Endothelial cell of umbilical vein (primary cell): ENCODE measurements at regions not wholly inside any gene's neighbourhood (a gene's known extent, or its start where the extent isn't known, plus 50 kb on each side); places are given as distances from the start of the nearest gene placed in this dataset.

Source experiments
- BruUV-seq: library from RNA; stranded (reverse); fragments of 400-500 nt; replicated peaks from 2 replicates; lab custom pipeline; 2021; lab: Mats Ljungman, UMichigan
- CTCF ChIA-PET: fragments of 300-600, 350-600 bp; sonication (Branson Sonifier 250); formaldehyde crosslinking; loops from one replicate; lab custom pipeline; 2021; ENCODE audit warnings: antibody characterized with exemption, inconsistent platforms; lab: Charles Lee
- POLR2A ChIA-PET: fragments of 300-600, 350-600 bp; sonication (Branson Sonifier 250); formaldehyde crosslinking; loops from one replicate; lab custom pipeline; 2021; ENCODE audit warnings: antibody characterized with exemption, inconsistent platforms; lab: Charles Lee
- DNase-seq: peaks from one replicate; pipeline ENCODE4 v3.0.0-alpha.2; 2011; ENCODE audit warnings: low read depth, low spot score
- FAIRE-seq: peaks from 2 replicates; lab custom pipeline; 2011; peaks lifted over from hg19 to GRCh38; lab: Jason Lieb, UNC
- H2AFZ ChIP-seq: 2 replicates; pipeline ENCODE4 v1.6.0; 2012; ENCODE audit warnings: low read depth, low read length, control low read depth, inconsistent platforms
- H3K27ac ChIP-seq: 2 replicates; pipeline ENCODE4 v1.5.1; 2011; ENCODE audit warnings: low read depth, mild to moderate bottlenecking, control low read depth, low read length, moderate library complexity; ENCODE audit not compliant: insufficient read depth
- H3K27me3 ChIP-seq, 2 experiments: 2 replicates each; pipeline versions ENCODE4 v1.6.0 to v1.6.1; 2011; ENCODE audit warnings: low read length in 2 of 2, mixed read lengths in 1 of 2; ENCODE audit not compliant: control insufficient read depth in 2 of 2, insufficient read depth in 2 of 2
- H3K36me3 ChIP-seq, 2 experiments: 2 replicates in 1 of 2; 3 replicates in 1 of 2; pipeline ENCODE4 v1.5.1; 2011; ENCODE audit warnings: low read length in 2 of 2, mild to moderate bottlenecking in 1 of 2, moderate library complexity in 1 of 2; ENCODE audit not compliant: control insufficient read depth in 2 of 2, insufficient read depth in 2 of 2; ENCODE audit errors: extremely low read depth in 1 of 2
- H3K4me1 ChIP-seq: 3 replicates; pipeline ENCODE4 v1.5.1; 2011; ENCODE audit warnings: mild to moderate bottlenecking, low read length; ENCODE audit not compliant: control insufficient read depth, insufficient read depth; ENCODE audit errors: extremely low read depth
- H3K4me2 ChIP-seq: 2 replicates; pipeline ENCODE4 v1.6.1; 2011; ENCODE audit warnings: low read length, control low read depth, mixed read lengths; ENCODE audit not compliant: insufficient read depth
- H3K4me3 ChIP-seq, 3 experiments: fragments of 200-600 bp in 1 of 3; sonication (generic), shearing (Covaris generic) in 1 of 3; replicated peaks in 1 of 3; 2 replicates each; pipeline ENCODE4 v1.5.1; 2011 to 2016; ENCODE audit warnings: control low read depth in 3 of 3, low read length in 3 of 3, mild to moderate bottlenecking in 2 of 3, inconsistent platforms in 1 of 3, low read depth in 1 of 3, moderate library complexity in 1 of 3; ENCODE audit not compliant: insufficient read depth in 1 of 3
- H3K79me2 ChIP-seq: 2 replicates; pipeline ENCODE4 v1.6.0; 2012; ENCODE audit warnings: low read length, inconsistent platforms; ENCODE audit not compliant: control insufficient read depth, insufficient read depth
- H3K9ac ChIP-seq: replicated peaks from 2 replicates; pipeline ENCODE3; 2011; ENCODE audit warnings: low read length, control low read depth; ENCODE audit not compliant: insufficient read depth; ENCODE audit errors: extremely low read depth
- H3K9me1 ChIP-seq: replicated peaks from 3 replicates; pipeline ENCODE4 v1.6.0; 2011; ENCODE audit warnings: mild to moderate bottlenecking, low read length; ENCODE audit not compliant: control insufficient read depth, insufficient read depth; ENCODE audit errors: extremely low read depth
- H3K9me3 ChIP-seq: replicated peaks from 2 replicates; pipeline ENCODE4 v1.5.1; 2012; ENCODE audit warnings: low read length, inconsistent platforms; ENCODE audit not compliant: control insufficient read depth, insufficient read depth
- H4K20me1 ChIP-seq: replicated peaks from 2 replicates; pipeline ENCODE3; 2011; ENCODE audit warnings: mild to moderate bottlenecking, low read length; ENCODE audit not compliant: control insufficient read depth, insufficient read depth; ENCODE audit errors: extremely low read depth
- CTCF ChIP-seq, 2 donors: IDR thresholded peaks; 1 replicate in 1 of 2; 2 replicates in 1 of 2; pipeline ENCODE4 v1.5.1; 2011; ENCODE audit warnings: low read length in 2 of 2, mild to moderate bottlenecking in 2 of 2, moderate library complexity in 2 of 2, control low read depth in 1 of 2, inconsistent platforms in 1 of 2, low read depth in 1 of 2; ENCODE audit not compliant: insufficient read depth in 1 of 2; ENCODE audit errors: extremely low read depth in 1 of 2
- EZH2 ChIP-seq: IDR thresholded peaks from 2 replicates; pipeline ENCODE4 v1.6.1; 2012; ENCODE audit warnings: borderline replicate concordance, low read depth, mild to moderate bottlenecking, moderate library complexity, low read length, inconsistent platforms; ENCODE audit not compliant: severe bottlenecking
- FOS ChIP-seq: IDR thresholded peaks from 2 replicates; pipeline ENCODE4 v1.6.1; 2011; ENCODE audit warnings: mild to moderate bottlenecking, low read length, moderate library complexity, borderline replicate concordance; ENCODE audit not compliant: insufficient read depth
- GATA2 ChIP-seq: IDR thresholded peaks from 2 replicates; pipeline ENCODE4 v1.7.0; 2011; ENCODE audit warnings: low read depth, mild to moderate bottlenecking, moderate library complexity, mixed read lengths, low read length; ENCODE audit not compliant: insufficient read length, insufficient read depth
- JUN ChIP-seq: IDR thresholded peaks from 2 replicates; pipeline ENCODE4 v1.6.1; 2011; ENCODE audit warnings: borderline replicate concordance, low read depth; ENCODE audit not compliant: insufficient read length, insufficient read depth
- MAX ChIP-seq: IDR thresholded peaks from 2 replicates; pipeline ENCODE4 v1.6.1; 2011; ENCODE audit not compliant: insufficient read depth, insufficient read length
- MYC ChIP-seq: IDR thresholded peaks from one replicate; pipeline ENCODE4 v1.6.1; 2011; ENCODE audit warnings: mild to moderate bottlenecking, low read depth, low read length
- POLR2A ChIP-seq: IDR thresholded peaks from 2 replicates; pipeline ENCODE4 v1.6.1; 2012; ENCODE audit warnings: low read depth, mild to moderate bottlenecking, control low read depth, low read length
- POLR2AphosphoS5 ChIP-seq: IDR thresholded peaks from 2 replicates; pipeline ENCODE4 v1.6.1; 2012; ENCODE audit warnings: low read depth, mild to moderate bottlenecking, control low read depth, low read length, moderate library complexity; ENCODE audit not compliant: insufficient read depth
- dilution Hi-C: fragments of 300-500 bp; cut with MboI; formaldehyde crosslinking; loops from one replicate; pipeline ENCODE4 v1.15.0; 2019; ENCODE audit warnings: low sequenced_read_pairs; ENCODE audit not compliant: extremely low pct_ligation_motif_present
- intact Hi-C: fragments of 100-400 bp; cut with micrococcal nuclease; formaldehyde crosslinking; loops from one replicate; pipeline ENCODE4 v1.10.0; 2022

GRCh38 chr12:59861635-59862034, 265.8 kb downstream of the SLC16A7 start:
- Histone ChIP-seq H3K27ac (no peak overlapping the region), H3K4me1 (no peaks in the 10 kb centered on the region), H3K27me3 (no peaks in the 10 kb centered on the region), H3K36me3 (no peaks in the 10 kb centered on the region), H3K9me1 (no peaks in the 10 kb centered on the region), H2AFZ (no peak overlapping the region), H3K4me3 (no peak overlapping the region), H3K4me2 (no peak overlapping the region), H3K9ac (no peak overlapping the region), H3K9me3 (no peaks in the 10 kb centered on the region), H3K79me2 (no peaks in the 10 kb centered on the region), H4K20me1 (no peaks in the 10 kb centered on the region)
- dilution Hi-C loops (no loop called here), intact Hi-C loops (no loop called here)
- no peak for TF ChIP-seq POLR2A
- no peak for TF ChIP-seq MYC
- no peak for TF ChIP-seq EZH2
- TF ChIP-seq FOS: no peak
- TF ChIP-seq POLR2AphosphoS5: no peak
- FAIRE-seq (no peak), DNase-seq (no peak)
- ChIA-PET POLR2A (no interaction called here), CTCF (no interaction called here)
- BruUV-seq: no TSS peak

GRCh38 chr12:59867055-59867454, 271.2 kb downstream of the SLC16A7 start:
- H2AFZ ChIP-seq: no peak overlapping the region
- H4K20me1 ChIP-seq: no peaks in the 10 kb centered on the region
- FAIRE-seq (no peak), DNase-seq (no peak)
- H3K9ac ChIP-seq: no peak overlapping the region
- no peaks in the 10 kb centered on the region for H3K4me1 ChIP-seq
- no peaks in the 10 kb centered on the region for H3K79me2 ChIP-seq
- no peak overlapping the region for H3K4me2 ChIP-seq
- no peaks in the 10 kb centered on the region for H3K9me3 ChIP-seq
- no peak for TF ChIP-seq GATA2
- no peak for TF ChIP-seq EZH2
- no peak for TF ChIP-seq FOS
- TF ChIP-seq JUN: no peak
- TF ChIP-seq CTCF (IDR thresholded peaks at IDR 0.05; ENCODE audit: extremely low read depth in 1 of 2, insufficient read depth in 1 of 2, low read depth in 1 of 2, low read length in 2 of 2): no peak
- no peak for TF ChIP-seq MYC
- TF ChIP-seq MAX: no peak
- TF ChIP-seq POLR2AphosphoS5: no peak
- TF ChIP-seq POLR2A: no peak
- ChIA-PET CTCF (no interaction called here), POLR2A (no interaction called here)
- no TSS peak for BruUV-seq
- H3K36me3 ChIP-seq: no peaks in the 10 kb centered on the region
- no peaks in the 10 kb centered on the region for H3K9me1 ChIP-seq
- dilution Hi-C loops (no loop called here), intact Hi-C loops (no loop called here)
- no peak overlapping the region for H3K4me3 ChIP-seq
- H3K27ac ChIP-seq: no peak overlapping the region
- no peaks in the 10 kb centered on the region for H3K27me3 ChIP-seq
